Suprapubic skin (tissue), 4 donors: ENCODE measurements at regions not wholly inside any gene's neighbourhood (a gene's known extent, or its start where the extent isn't known, plus 50 kb on each side); places are given as distances from the start of the nearest gene placed in this dataset.

ENCODE experiments used
- DNase-seq, 2 donors: peaks; one replicate each; pipeline ENCODE4 v3.0.0-alpha.2; 2019; ENCODE audit warnings: low spot score in 2 of 2
- H3K27ac ChIP-seq: fragments of 200-600 bp; sonication (generic); one replicate; pipeline ENCODE4 v1.5.1; 2019
- H3K27me3 ChIP-seq: fragments of 200-600 bp; sonication (generic); one replicate; pipeline ENCODE4 v1.5.1; 2019
- H3K36me3 ChIP-seq: fragments of 200-600 bp; sonication (generic); one replicate; pipeline ENCODE4 v1.5.1; 2019
- H3K4me1 ChIP-seq: fragments of 200-600 bp; sonication (generic); one replicate; pipeline ENCODE4 v1.5.1; 2019
- H3K4me3 ChIP-seq: fragments of 200-600 bp; sonication (generic); one replicate; pipeline ENCODE4 v1.5.1; 2019; ENCODE audit warnings: mild to moderate bottlenecking
- H3K9me3 ChIP-seq: fragments of 200-600 bp; sonication (generic); one replicate; pipeline ENCODE4 v1.5.1; 2019
- CTCF ChIP-seq, 2 donors: fragments of 200-600 bp in 1 of 2; fragments of 450-650 bp in 1 of 2; sonication (generic) in 1 of 2; IDR thresholded peaks; one replicate each; pipeline ENCODE4 v1.5.1; 2016 to 2019; ENCODE audit warnings: antibody characterized with exemption in 2 of 2, mild to moderate bottlenecking in 1 of 2, moderate library complexity in 1 of 2
- EP300 ChIP-seq: sonication (generic); formaldehyde crosslinking; IDR thresholded peaks from one replicate; pipeline ENCODE4 v1.6.1; 2017; ENCODE audit warnings: antibody characterized with exemption
- POLR2A ChIP-seq, 2 donors: fragments of 450-650 bp; IDR thresholded peaks; one replicate each; pipeline ENCODE4 v1.6.1; 2017; ENCODE audit warnings: antibody characterized with exemption in 2 of 2, mild to moderate bottlenecking in 2 of 2, moderate library complexity in 2 of 2
- POLR2AphosphoS5 ChIP-seq, 3 donors: sonication (generic); formaldehyde crosslinking; IDR thresholded peaks; one replicate each; pipeline ENCODE4 v1.6.1; 2017; ENCODE audit warnings: antibody characterized with exemption in 3 of 3
- WGBS: methylation state at CpG from one replicate; pipeline ENCODE4 v1.1.5; 2018; 5-methylcytosine and 5-hydroxymethylcytosine counted together

GRCh38 chr6:28758046-28758817 lies 165.6 kb downstream of the TRIM27 start:
- no peaks in the 10 kb centered on the region for H3K36me3 ChIP-seq
- no peak for DNase-seq
- no peak overlapping the region for H3K27ac ChIP-seq
- peaks cover 7% of the 10 kb centered on the region for H3K9me3 ChIP-seq
- WGBS = 40% methylated on average over 19 of the region's 19 CpGs
- H3K27me3 ChIP-seq = peaks cover 74% of the 10 kb centered on the region
- H3K4me1 ChIP-seq = no peaks in the 10 kb centered on the region
- H3K4me3 ChIP-seq = no peak overlapping the region
- no peak for TF ChIP-seq EP300
- no peak for TF ChIP-seq POLR2AphosphoS5 (IDR thresholded peaks at IDR 0.05)
- no peak for TF ChIP-seq POLR2A (IDR thresholded peaks at IDR 0.05)
- TF ChIP-seq CTCF (IDR thresholded peaks at IDR 0.05) = no peak

- 70% methylated on average over 6 of the region's 6 CpGs for WGBS
These were observed 165.0 kb downstream of the TRIM27 start for GRCh38 chr6:28758818-28759235.

GRCh38 chr6:28764014-28764723 lies 159.6 kb downstream of the TRIM27 start:
- DNase-seq = no peak
- no peaks in the 10 kb centered on the region for H3K4me1 ChIP-seq
- H3K27me3 ChIP-seq = peaks cover 92% of the 10 kb centered on the region
- H3K27ac ChIP-seq = no peak overlapping the region
- H3K36me3 ChIP-seq = no peaks in the 10 kb centered on the region
- TF ChIP-seq EP300 (no peak), CTCF (IDR thresholded peaks at IDR 0.05) (no peak), POLR2AphosphoS5 (IDR thresholded peaks at IDR 0.05) (no peak), POLR2A (IDR thresholded peaks at IDR 0.05) (no peak)
- 45% methylated on average over 26 of the region's 27 CpGs for WGBS
- no peak overlapping the region for H3K4me3 ChIP-seq
- no peaks in the 10 kb centered on the region for H3K9me3 ChIP-seq

More at GRCh38 chr6:28758818-28759235, 165.0 kb downstream of the TRIM27 start:
- Histone ChIP-seq H3K4me1 (no peaks in the 10 kb centered on the region), H3K4me3 (no peak overlapping the region), H3K9me3 (peaks cover 4% of the 10 kb centered on the region), H3K36me3 (no peaks in the 10 kb centered on the region), H3K27ac (no peak overlapping the region), H3K27me3 (peaks cover 76% of the 10 kb centered on the region)
- no peak for DNase-seq
- TF ChIP-seq CTCF (IDR thresholded peaks at IDR 0.05) (no peak), POLR2A (IDR thresholded peaks at IDR 0.05) (no peak), POLR2AphosphoS5 (IDR thresholded peaks at IDR 0.05) (no peak)

- no peak for DNase-seq
- Histone ChIP-seq H3K9me3 (no peaks in the 10 kb centered on the region), H3K4me1 (no peaks in the 10 kb centered on the region), H3K36me3 (no peaks in the 10 kb centered on the region), H3K27ac (no peak overlapping the region), H3K27me3 (peaks cover 92% of the 10 kb centered on the region), H3K4me3 (no peak overlapping the region)
- TF ChIP-seq POLR2A (IDR thresholded peaks at IDR 0.05) (no peak), POLR2AphosphoS5 (IDR thresholded peaks at IDR 0.05) (no peak), CTCF (IDR thresholded peaks at IDR 0.05) (no peak), EP300 (no peak)
- WGBS = 36% methylated on average over 15 of the region's 15 CpGs
These were observed 159.0 kb downstream of the TRIM27 start for GRCh38 chr6:28764761-28765282.

- Histone ChIP-seq H3K27ac (no peak overlapping the region), H3K36me3 (no peaks in the 10 kb centered on the region), H3K4me1 (no peaks in the 10 kb centered on the region), H3K9me3 (no peaks in the 10 kb centered on the region), H3K27me3 (peaks cover 98% of the 10 kb centered on the region), H3K4me3 (no peak overlapping the region)
- TF ChIP-seq POLR2A (IDR thresholded peaks at IDR 0.05) = no peak
- TF ChIP-seq EP300 = no peak
- TF ChIP-seq POLR2AphosphoS5 (IDR thresholded peaks at IDR 0.05) = no peak
- TF ChIP-seq CTCF (IDR thresholded peaks at IDR 0.05) = no peak
- DNase-seq = no peak
- WGBS = 3% methylated on average over 13 of the region's 13 CpGs
These were observed 157.8 kb downstream of the TRIM27 start for GRCh38 chr6:28765978-28766351.
